GM21528 (cell line): ENCODE measurements at regions not wholly inside any gene's neighbourhood (a gene's known extent, or its start where the extent isn't known, plus 50 kb on each side); places are given as distances from the start of the nearest gene placed in this dataset.

Experiments used
- ATAC-seq: cut with Tn5 transposase; IDR thresholded peaks from one replicate; pipeline ENCODE4 v1.9.1; 2021; ENCODE audit warnings: mild to moderate bottlenecking, moderate library complexity; ENCODE audit not compliant: unreplicated experiment, low FRiP score

DNA sequence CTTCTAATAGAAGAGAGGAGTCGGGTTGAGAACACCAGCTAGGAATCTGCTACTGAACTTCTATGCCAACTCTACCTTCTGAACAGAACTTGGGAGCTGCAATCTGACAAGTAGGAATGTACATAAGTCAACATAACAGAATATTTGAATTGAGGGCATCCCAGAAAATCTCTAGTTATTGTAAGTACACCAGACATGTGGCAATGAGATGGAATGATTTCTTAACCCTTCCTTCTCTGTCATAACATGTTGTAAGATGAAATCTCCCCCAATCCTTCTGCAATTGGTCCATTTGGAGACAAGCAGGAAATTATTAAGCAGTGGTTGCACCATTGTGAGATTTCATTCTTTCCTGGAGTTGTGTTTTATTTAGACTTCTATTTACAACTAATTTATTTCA lies 68.7 kb upstream of the TMPO start:
- ATAC-seq: no peak

DNA sequence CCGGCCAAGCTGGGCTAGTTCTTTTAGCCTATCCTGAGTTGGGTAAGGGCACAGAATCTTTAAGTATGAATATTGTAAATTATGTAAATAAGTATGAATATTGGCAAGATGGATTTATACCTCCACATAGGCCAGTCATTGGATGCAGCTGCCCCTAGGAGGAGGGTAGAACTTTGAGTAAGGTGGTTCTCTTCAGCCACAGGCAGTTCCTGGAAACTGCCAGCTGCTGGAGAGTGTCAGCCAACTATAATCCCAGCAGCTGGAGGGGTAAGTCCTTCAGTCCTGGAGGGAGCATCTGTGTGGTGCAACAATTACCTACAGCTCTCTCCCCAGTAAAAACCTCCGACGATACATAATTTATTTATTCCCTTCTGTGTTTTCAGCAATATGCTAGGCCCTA lies 65.8 kb upstream of the TMPO start:
- no peak for ATAC-seq

DNA sequence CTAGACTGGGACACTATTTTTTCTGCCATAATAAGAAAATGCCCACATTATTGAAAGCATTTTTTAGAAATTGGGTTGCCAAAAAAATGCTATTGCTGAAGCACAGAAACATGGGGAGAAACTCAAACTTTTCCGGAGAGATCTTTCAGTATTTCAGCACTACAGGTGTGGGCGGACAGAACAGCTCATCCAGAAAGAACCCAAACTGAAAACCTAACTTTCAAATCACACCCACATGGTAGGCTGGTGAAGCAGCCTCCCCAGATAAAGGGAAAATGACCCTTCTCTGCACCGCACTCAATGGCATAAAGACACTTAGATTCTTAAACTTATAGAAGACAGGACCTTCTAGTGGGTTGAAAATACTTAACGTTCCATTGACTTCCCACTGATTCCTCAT lies 62.3 kb upstream of the TMPO start:
- no peak for ATAC-seq

DNA sequence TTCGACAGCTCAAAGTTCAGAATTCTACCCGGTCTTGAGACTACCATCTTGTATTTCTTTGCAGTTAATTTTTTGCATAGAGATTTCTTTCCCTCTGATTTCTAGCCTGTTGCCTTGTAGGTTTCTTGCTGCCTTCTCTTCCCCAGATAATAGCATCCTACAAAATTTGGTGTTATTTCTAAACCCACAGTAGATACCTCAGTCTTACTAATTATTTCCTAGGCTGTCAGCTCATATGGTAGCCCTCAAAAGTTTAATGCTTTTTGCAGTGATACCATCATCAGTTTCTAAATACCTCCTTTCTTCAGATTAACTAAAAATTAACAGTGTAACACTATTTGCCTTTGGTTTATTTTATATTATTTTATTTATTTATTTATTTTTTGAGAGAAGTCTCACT lies 61.9 kb upstream of the TMPO start:
- ATAC-seq: no peak

DNA sequence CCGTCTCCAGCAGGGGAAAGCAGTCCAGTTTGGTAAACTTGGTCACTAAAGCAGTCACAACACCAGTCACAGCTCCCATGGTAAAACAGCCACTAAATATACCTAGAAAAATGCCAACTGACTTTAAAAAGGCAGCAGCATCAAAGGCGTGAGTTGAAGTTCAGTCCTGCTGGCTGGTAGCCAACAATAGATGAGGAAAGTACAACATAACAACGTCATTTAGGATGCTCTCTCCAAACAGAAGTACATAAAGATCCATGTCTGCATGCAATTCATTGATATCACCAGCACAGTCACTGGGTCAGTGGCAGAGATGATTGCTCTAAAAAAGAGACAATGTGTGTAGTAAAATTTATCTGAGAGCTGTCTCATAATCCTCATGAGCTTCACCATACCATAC lies 59.3 kb upstream of the TMPO start:
- no peak for ATAC-seq

DNA sequence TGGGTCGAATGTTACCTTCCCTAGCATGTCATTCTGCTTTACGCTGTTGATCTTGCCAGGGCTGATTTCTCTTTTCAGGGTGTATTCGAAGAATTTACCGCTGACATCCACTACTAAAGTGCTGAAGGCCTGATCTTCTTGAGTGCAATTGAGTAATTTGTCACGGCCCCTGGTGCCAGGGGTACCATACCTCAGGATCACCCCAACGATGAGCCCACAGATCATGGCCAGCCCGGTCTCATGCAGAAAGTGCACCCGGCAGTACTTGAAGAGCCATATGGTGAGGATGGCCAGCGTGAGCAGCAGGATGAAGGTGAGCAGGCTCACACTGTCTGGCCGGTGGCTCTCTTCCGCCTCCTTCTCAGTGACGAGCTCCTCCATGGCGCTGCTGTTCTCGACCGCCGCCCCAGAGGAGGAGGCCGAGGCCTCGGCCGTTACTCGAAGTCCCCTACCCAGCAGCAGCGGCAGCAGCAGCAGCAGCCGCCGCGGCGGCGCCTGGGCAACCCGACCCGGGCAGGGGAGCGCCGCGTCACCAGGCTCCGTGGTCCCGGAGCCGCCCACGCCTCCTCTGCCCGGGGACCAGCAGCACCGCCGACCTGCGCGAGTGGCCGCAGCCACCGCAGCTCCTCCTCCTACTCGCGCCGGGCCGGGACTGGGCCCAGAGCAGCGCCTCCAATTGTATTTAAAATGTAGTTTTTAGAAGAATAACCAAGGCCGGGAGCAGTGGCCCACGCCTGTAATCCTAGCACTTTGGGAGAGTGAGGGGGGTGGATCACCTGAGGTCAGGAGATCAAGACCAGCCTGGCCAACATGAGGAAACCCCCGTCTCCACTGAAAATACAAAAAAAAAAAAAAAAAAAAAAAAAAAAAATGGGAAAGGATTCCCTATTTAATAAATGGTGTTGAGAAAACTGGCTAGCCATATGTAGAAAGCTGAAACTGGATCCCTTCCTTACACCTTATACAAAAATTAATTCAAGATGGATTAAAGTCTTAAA lies 58.5 kb upstream of the TMPO start:
- ATAC-seq: no peak

DNA sequence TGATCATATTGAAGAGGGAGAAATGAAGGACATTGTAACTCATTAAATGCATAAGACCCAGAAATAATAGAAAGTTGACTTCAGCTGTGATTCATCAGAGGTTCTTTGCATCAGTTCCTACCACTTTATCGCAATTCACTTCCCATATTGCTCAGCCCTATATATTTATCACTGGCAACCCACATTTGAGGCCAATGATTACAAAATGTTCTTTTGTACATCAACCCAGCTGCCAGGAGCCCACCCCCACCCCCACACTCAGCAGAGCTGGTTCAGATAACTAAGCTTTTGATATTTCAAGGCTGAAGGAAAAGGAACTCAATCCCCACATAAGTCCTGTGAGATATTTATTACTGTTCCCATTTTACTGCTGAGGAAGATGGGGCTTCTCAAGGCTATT lies 51.2 kb upstream of the TMPO start:
- ATAC-seq: no peak

DNA sequence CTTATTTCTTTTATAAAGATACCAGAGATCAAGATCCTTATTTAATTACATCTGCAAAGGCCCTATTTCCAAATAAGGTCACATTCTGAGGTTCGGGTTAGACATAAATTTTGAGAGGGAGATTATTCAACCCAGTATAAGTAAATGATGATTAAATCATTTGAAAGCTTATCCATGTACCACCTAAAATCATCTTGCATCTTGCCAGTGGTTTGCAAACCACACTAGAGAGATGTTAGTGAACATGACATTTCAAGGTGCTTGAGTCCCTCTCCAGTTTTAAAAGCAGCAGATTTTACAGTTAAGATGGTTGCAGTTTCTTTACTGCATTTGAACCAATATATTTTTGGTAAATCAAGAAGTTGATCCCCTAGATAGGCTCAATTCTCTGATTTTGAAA lies 49.9 kb upstream of the TMPO start:
- ATAC-seq: no peak
